CD4-positive, alpha-beta T cell (primary cell): ENCODE measurements at regions not wholly inside any gene's neighbourhood (a gene's known extent, or its start where the extent isn't known, plus 50 kb on each side); places are given as distances from the start of the nearest gene placed in this dataset.

Experiments used
- ATAC-seq: fragments of 200-7000 bp; cut with Tn5 transposase; one replicate; pipeline ENCODE4 v1.10.0; 2022; ENCODE audit warnings: mild to moderate bottlenecking; ENCODE audit not compliant: poor library complexity
- CTCF ChIA-PET: fragments of 350-600 bp; sonication (Branson Sonifier 250); formaldehyde crosslinking; loops from one replicate; lab custom pipeline; 2021; ENCODE audit warnings: antibody characterized with exemption, inconsistent platforms; lab: Charles Lee
- POLR2A ChIA-PET: fragments of 350-600 bp; sonication (Branson Sonifier 250); formaldehyde crosslinking; loops from one replicate; lab custom pipeline; 2021; ENCODE audit warnings: antibody characterized with exemption, inconsistent platforms; lab: Charles Lee
- DNase-seq, 14 experiments: peaks; one replicate each; pipeline ENCODE4 v3.0.0-alpha.2; 2013 to 2020; ENCODE audit warnings: mixed read lengths in 2 of 14
- H3K27ac ChIP-seq, 2 donors: one replicate each; pipeline versions ENCODE4 v1.5.1 to v1.7.0; 2013; ENCODE audit warnings: low read length in 2 of 2, low read depth in 1 of 2, mild to moderate bottlenecking in 1 of 2
- H3K27me3 ChIP-seq, 2 experiments: 1 replicate in 1 of 2; 2 replicates in 1 of 2; pipeline versions ENCODE4 v1.6.1 to v1.7.0; 2013; ENCODE audit warnings: low read length in 2 of 2, control low read depth in 1 of 2, mild to moderate bottlenecking in 1 of 2, moderate library complexity in 1 of 2; ENCODE audit not compliant: insufficient read depth in 2 of 2, control insufficient read depth in 1 of 2
- H3K36me3 ChIP-seq: one replicate; pipeline ENCODE4 v1.6.1; 2013; ENCODE audit warnings: low read length, control low read depth; ENCODE audit not compliant: insufficient read depth
- H3K4me1 ChIP-seq: one replicate; pipeline ENCODE4 v1.6.1; 2013; ENCODE audit warnings: low read length, control low read depth; ENCODE audit not compliant: insufficient read depth
- H3K4me3 ChIP-seq: one replicate; pipeline ENCODE4 v1.5.1; 2013; ENCODE audit warnings: mild to moderate bottlenecking, low read length, moderate library complexity
- H3K9me3 ChIP-seq, 2 experiments: 1 replicate in 1 of 2; 2 replicates in 1 of 2; pipeline versions ENCODE4 v1.6.1 to v1.7.0; 2013; ENCODE audit warnings: low read length in 2 of 2, mild to moderate bottlenecking in 2 of 2, control low read depth in 1 of 2, moderate library complexity in 1 of 2; ENCODE audit not compliant: control insufficient read depth in 1 of 2, insufficient read depth in 1 of 2
- H3K27ac Mint-ChIP-seq: one replicate; pipeline ENCODE4 v1.8.0; 2020; ENCODE audit warnings: mixed read lengths
- H3K27me3 Mint-ChIP-seq: one replicate; pipeline ENCODE4 v1.8.0; 2021; ENCODE audit warnings: mixed read lengths
- H3K36me3 Mint-ChIP-seq: one replicate; pipeline ENCODE4 v1.8.0; 2021; ENCODE audit warnings: low read depth, mixed read lengths
- H3K4me1 Mint-ChIP-seq: one replicate; pipeline ENCODE4 v1.8.0; 2021; ENCODE audit warnings: low read depth, mixed read lengths
- H3K4me3 Mint-ChIP-seq: one replicate; pipeline ENCODE4 v1.8.0; 2020; ENCODE audit warnings: mild to moderate bottlenecking, mixed read lengths
- H3K9me3 Mint-ChIP-seq: one replicate; pipeline ENCODE4 v1.8.0; 2020; ENCODE audit warnings: mixed read lengths
- CTCF ChIP-seq: fragments of 200-600 bp; IDR thresholded peaks from one replicate; pipeline ENCODE4 v1.8.0; 2022; ENCODE audit warnings: antibody characterized with exemption, mild to moderate bottlenecking
- intact Hi-C, 2 experiments: fragments of 100-400 bp; cut with DNase I in 1 of 2; cut with micrococcal nuclease in 1 of 2; formaldehyde crosslinking; loops; one replicate each; pipeline versions ENCODE4 v1.15.1 to v1.9.0; 2023 to 2025; cut with DNase I, micrococcal nuclease

GRCh38 chr7:121449329-121449728 is 53.2 kb upstream of the FAM3C start:
- Histone ChIP-seq H3K4me3 (no peak overlapping the region), H3K4me1 (no peaks in the 10 kb centered on the region), H3K27me3 (no peaks in the 10 kb centered on the region), H3K27ac (no peak overlapping the region), H3K9me3 (no peaks in the 10 kb centered on the region), H3K36me3 (no peaks in the 10 kb centered on the region)
- Mint-ChIP-seq H3K27me3 (no peaks in the 10 kb centered on the region), H3K36me3 (no peaks in the 10 kb centered on the region), H3K27ac (no peak overlapping the region), H3K9me3 (no peaks in the 10 kb centered on the region), H3K4me3 (no peak overlapping the region), H3K4me1 (no peaks in the 10 kb centered on the region)
- ChIA-PET CTCF (interaction anchor here (1.2 kb wide), 1 partner anchor 53 kb away, joined by 3 read pairs; no protein-coding TSS in a partner anchor), POLR2A (no interaction called here)
- ATAC-seq (no peak), DNase-seq (no peak)
- no peak for TF ChIP-seq CTCF
- intact Hi-C loops = no loop called here

DNA sequence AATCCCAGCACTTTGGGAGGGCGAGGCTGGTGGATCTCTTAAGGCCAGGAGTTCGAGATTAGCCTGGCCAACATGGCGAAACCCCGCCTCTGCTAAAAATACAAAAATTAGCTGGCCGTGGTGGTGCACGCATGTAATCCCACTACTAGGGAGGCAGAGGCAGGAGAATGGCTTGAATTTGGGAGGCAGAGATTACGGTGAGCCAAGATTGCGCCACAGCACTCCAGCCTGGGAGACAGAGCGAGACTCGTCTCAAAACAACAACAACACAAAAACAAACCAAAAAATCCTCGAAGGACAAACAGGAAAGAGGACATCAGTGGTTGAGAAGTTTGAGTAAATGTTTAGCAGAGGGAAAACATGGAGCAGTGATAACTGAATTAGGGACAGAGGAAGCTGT is 52.3 kb upstream of the FAM3C start:
- Histone ChIP-seq H3K27ac (no peak overlapping the region), H3K4me3 (no peak overlapping the region), H3K36me3 (no peaks in the 10 kb centered on the region), H3K9me3 (no peaks in the 10 kb centered on the region), H3K27me3 (no peaks in the 10 kb centered on the region), H3K4me1 (no peaks in the 10 kb centered on the region)
- intact Hi-C loops = no loop called here
- no peak for ATAC-seq
- DNase-seq = no peak
- H3K27me3 Mint-ChIP-seq = no peaks in the 10 kb centered on the region
- CTCF ChIA-PET = no interaction called here
- TF ChIP-seq CTCF = no peak
- no peaks in the 10 kb centered on the region for H3K4me1 Mint-ChIP-seq
- no peak overlapping the region for H3K4me3 Mint-ChIP-seq
- no peaks in the 10 kb centered on the region for H3K9me3 Mint-ChIP-seq
- POLR2A ChIA-PET = no interaction called here
- H3K36me3 Mint-ChIP-seq = no peaks in the 10 kb centered on the region
- no peak overlapping the region for H3K27ac Mint-ChIP-seq

- no peaks in the 10 kb centered on the region for H3K9me3 Mint-ChIP-seq
- ATAC-seq (no peak), DNase-seq (no peak)
- H3K36me3 Mint-ChIP-seq = no peaks in the 10 kb centered on the region
- no peaks in the 10 kb centered on the region for H3K27me3 ChIP-seq
- intact Hi-C loops = no loop called here
- H3K27me3 Mint-ChIP-seq = no peaks in the 10 kb centered on the region
- no peak overlapping the region for H3K4me3 ChIP-seq
- POLR2A ChIA-PET = no interaction called here
- no peak overlapping the region for H3K4me3 Mint-ChIP-seq
- no peak overlapping the region for H3K27ac ChIP-seq
- H3K4me1 ChIP-seq = peaks cover under 1% of the 10 kb centered on the region
- H3K9me3 ChIP-seq = no peaks in the 10 kb centered on the region
- CTCF ChIA-PET = interaction anchor here (1.3 kb wide), 1 partner anchor 52 kb away, joined by 4 read pairs; the partner anchor contains the start of gene FAM3C
- no peaks in the 10 kb centered on the region for H3K36me3 ChIP-seq
- TF ChIP-seq CTCF = no peak
- no peak overlapping the region for H3K27ac Mint-ChIP-seq
- H3K4me1 Mint-ChIP-seq = no peaks in the 10 kb centered on the region
Measured at GRCh38 chr7:121447911-121448300, 51.8 kb upstream of the FAM3C start.
